Glutamatergic neuron (in vitro differentiated cells): ENCODE measurements at regions not wholly inside any gene's neighbourhood (a gene's known extent, or its start where the extent isn't known, plus 50 kb on each side); places are given as distances from the start of the nearest gene placed in this dataset.

Experiments used
- DNase-seq: peaks from one replicate; pipeline ENCODE4 v3.0.0; 2022
- H3K27ac Mint-ChIP-seq: one replicate; pipeline ENCODE4 v1.8.0; 2020; ENCODE audit warnings: mild to moderate bottlenecking, mixed read lengths, inconsistent platforms; ENCODE audit not compliant: unreplicated experiment
- H3K27me3 Mint-ChIP-seq: one replicate; pipeline ENCODE4 v1.8.0; 2020; ENCODE audit warnings: mild to moderate bottlenecking, moderate library complexity, mixed read lengths, inconsistent platforms; ENCODE audit not compliant: unreplicated experiment
- H3K36me3 Mint-ChIP-seq: one replicate; pipeline ENCODE4 v1.8.0; 2020; ENCODE audit warnings: mild to moderate bottlenecking, mixed read lengths, inconsistent platforms; ENCODE audit not compliant: unreplicated experiment
- H3K4me1 Mint-ChIP-seq: one replicate; pipeline ENCODE4 v1.8.0; 2020; ENCODE audit warnings: mild to moderate bottlenecking, low read depth, mixed read lengths, inconsistent platforms; ENCODE audit not compliant: unreplicated experiment
- H3K4me3 Mint-ChIP-seq: one replicate; pipeline ENCODE4 v1.8.0; 2020; ENCODE audit warnings: mild to moderate bottlenecking, mixed read lengths, inconsistent platforms; ENCODE audit not compliant: unreplicated experiment
- H3K9me3 Mint-ChIP-seq: one replicate; pipeline ENCODE4 v1.8.0; 2020; ENCODE audit warnings: mild to moderate bottlenecking, moderate library complexity, mixed read lengths, inconsistent platforms; ENCODE audit not compliant: unreplicated experiment
- CTCF ChIP-seq: fragments of 200-600 bp; sonication (generic); IDR thresholded peaks from one replicate; pipeline ENCODE4 v1.5.0; 2021; ENCODE audit not compliant: partially characterized antibody, unreplicated experiment

- peaks cover 11% of the 10 kb centered on the region for H3K4me1 Mint-ChIP-seq
- H3K36me3 Mint-ChIP-seq, result no peaks in the 10 kb centered on the region
- TF ChIP-seq CTCF, result no peak
- peaks cover 2% of the 10 kb centered on the region for H3K27me3 Mint-ChIP-seq
- H3K9me3 Mint-ChIP-seq, result peaks cover 8% of the 10 kb centered on the region
- H3K4me3 Mint-ChIP-seq, result no peak overlapping the region
- no peak overlapping the region for H3K27ac Mint-ChIP-seq
- DNase-seq, result no peak
Measured at GRCh38 chr3:127065561-127066290, 82.8 kb downstream of the PLXNA1 start.

GRCh38 chr3:127066635-127067034 is 83.7 kb downstream of the PLXNA1 start:
- no peak for DNase-seq
- peaks cover 7% of the 10 kb centered on the region for H3K27me3 Mint-ChIP-seq
- H3K27ac Mint-ChIP-seq, result no peak overlapping the region
- peaks cover 13% of the 10 kb centered on the region for H3K9me3 Mint-ChIP-seq
- H3K4me1 Mint-ChIP-seq, result peaks cover 11% of the 10 kb centered on the region
- no peak for TF ChIP-seq CTCF
- no peak overlapping the region for H3K4me3 Mint-ChIP-seq
- no peaks in the 10 kb centered on the region for H3K36me3 Mint-ChIP-seq

GRCh38 chr3:127067116-127067910 is 84.4 kb downstream of the PLXNA1 start:
- Mint-ChIP-seq H3K36me3 (no peaks in the 10 kb centered on the region), H3K9me3 (peaks cover 13% of the 10 kb centered on the region), H3K27me3 (peaks cover 7% of the 10 kb centered on the region), H3K27ac (no peak overlapping the region), H3K4me1 (peaks cover 9% of the 10 kb centered on the region), H3K4me3 (no peak overlapping the region)
- TF ChIP-seq CTCF, result no peak
- no peak for DNase-seq

- Mint-ChIP-seq H3K27me3 (peaks cover 8% of the 10 kb centered on the region), H3K27ac (no peak overlapping the region)
Measured at GRCh38 chr3:127068111-127068810, 85.3 kb downstream of the PLXNA1 start.

More at GRCh38 chr3:127068111-127068810, 85.3 kb downstream of the PLXNA1 start:
- TF ChIP-seq CTCF, result no peak
- no peaks in the 10 kb centered on the region for H3K36me3 Mint-ChIP-seq
- H3K4me3 Mint-ChIP-seq, result no peak overlapping the region
- H3K4me1 Mint-ChIP-seq, result peaks cover 6% of the 10 kb centered on the region
- H3K9me3 Mint-ChIP-seq, result peaks cover 13% of the 10 kb centered on the region
- DNase-seq, result no peak
